Muscle layer of duodenum (tissue), 2 donors: ENCODE measurements at regions not wholly inside any gene's neighbourhood (a gene's known extent, or its start where the extent isn't known, plus 50 kb on each side); places are given as distances from the start of the nearest gene placed in this dataset.

Experiments
- H3K27ac ChIP-seq: one replicate; pipeline ENCODE4 v1.7.0; 2013; ENCODE audit warnings: mild to moderate bottlenecking, low read length
- H3K27me3 ChIP-seq: one replicate; pipeline ENCODE4 v1.7.0; 2013; ENCODE audit warnings: low read depth, mild to moderate bottlenecking, control low read depth, low read length
- H3K36me3 ChIP-seq, 2 donors: one replicate each; pipeline ENCODE4 v1.7.0; 2013; ENCODE audit warnings: low read length in 2 of 2, control low read depth in 1 of 2, mild to moderate bottlenecking in 1 of 2; ENCODE audit not compliant: insufficient read depth in 2 of 2, control insufficient read depth in 1 of 2
- H3K4me1 ChIP-seq, 2 donors: one replicate each; pipeline ENCODE4 v1.7.0; 2013; ENCODE audit warnings: low read length in 2 of 2, mild to moderate bottlenecking in 2 of 2, control low read depth in 1 of 2, moderate library complexity in 1 of 2; ENCODE audit not compliant: insufficient read depth in 2 of 2, control insufficient read depth in 1 of 2
- H3K4me3 ChIP-seq, 2 donors: one replicate each; pipeline ENCODE4 v1.7.0; 2013; ENCODE audit warnings: low read length in 2 of 2, low read depth in 1 of 2, mild to moderate bottlenecking in 1 of 2
- H3K9me3 ChIP-seq, 2 donors: one replicate each; pipeline ENCODE4 v1.7.0; 2013; ENCODE audit warnings: low read length in 2 of 2, control low read depth in 1 of 2, mild to moderate bottlenecking in 1 of 2; ENCODE audit not compliant: control insufficient read depth in 1 of 2
- donor health status: healthy.

DNA sequence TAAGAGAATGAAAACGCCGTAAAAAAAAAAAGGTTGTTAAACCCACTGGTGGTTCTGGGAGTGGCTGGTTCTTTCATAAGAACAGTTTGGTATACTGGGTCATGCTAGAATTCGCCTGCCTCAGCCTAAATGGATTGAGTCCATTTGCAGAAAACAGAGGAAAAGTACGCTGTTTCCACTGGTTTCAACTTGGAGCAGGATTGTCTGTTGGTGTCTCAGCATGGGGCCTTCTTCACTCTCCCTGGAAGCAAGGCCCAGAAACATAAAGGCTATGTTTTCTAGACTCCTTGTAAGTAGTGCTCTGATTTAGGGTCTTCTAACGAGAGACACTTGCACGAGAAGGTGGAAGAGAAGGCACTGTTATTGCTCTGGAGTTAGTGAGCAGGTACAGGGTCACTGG lies 116.9 kb upstream of the MTAP start:
- H3K4me3 ChIP-seq: no peak overlapping the region
- no peaks in the 10 kb centered on the region for H3K27me3 ChIP-seq
- no peak overlapping the region for H3K27ac ChIP-seq
- H3K36me3 ChIP-seq: peaks cover 0 to 3% of the 10 kb centered on the region in 2 donors
- peaks cover 0 to 7% of the 10 kb centered on the region in 2 donors for H3K4me1 ChIP-seq
- no peaks in the 10 kb centered on the region for H3K9me3 ChIP-seq

DNA sequence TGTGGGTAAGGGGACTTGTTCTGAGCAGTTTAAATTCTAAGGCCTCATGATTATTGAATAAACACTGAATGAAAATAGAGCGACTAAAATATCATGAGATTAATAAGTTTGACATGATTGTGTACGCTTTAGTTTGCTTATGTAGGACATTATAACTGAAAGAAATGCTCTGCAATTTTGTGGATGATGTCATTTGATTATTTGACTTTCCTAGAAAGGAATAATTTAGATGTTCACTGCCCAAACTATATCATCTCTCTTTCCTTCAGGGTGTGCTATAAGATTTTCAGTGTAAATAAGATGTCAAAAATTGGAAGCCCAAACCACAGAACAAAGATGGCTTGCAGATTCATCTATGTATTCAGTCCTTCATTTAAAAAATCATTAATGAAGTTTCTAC lies 115.7 kb upstream of the MTAP start:
- Histone ChIP-seq H3K27ac (no peak overlapping the region), H3K27me3 (no peaks in the 10 kb centered on the region)

DNA sequence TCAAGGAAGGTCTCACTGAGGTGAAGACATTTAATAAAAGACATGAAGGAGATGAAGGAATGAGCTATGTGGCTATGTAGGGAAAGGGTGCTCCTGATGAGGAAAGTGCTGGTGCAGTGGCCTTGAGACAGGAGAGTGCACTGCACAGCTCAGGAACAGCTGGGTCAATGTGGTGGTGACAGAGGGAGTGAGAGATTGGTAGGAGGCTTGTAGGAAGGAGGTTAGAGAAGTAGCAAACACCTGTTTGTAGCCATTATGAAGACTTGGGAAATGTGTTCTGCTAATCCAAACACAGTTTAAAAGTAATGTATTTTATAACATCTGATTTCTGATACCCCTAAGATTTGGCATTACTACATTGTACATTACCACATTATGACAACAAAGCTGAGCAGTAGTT lies 115.1 kb upstream of the MTAP start:
- H3K27me3 ChIP-seq: no peaks in the 10 kb centered on the region

More for the DNA sequence above, 115.7 kb upstream of the MTAP start:
- H3K4me3 ChIP-seq: no peak overlapping the region
- peaks cover 0 to 3% of the 10 kb centered on the region in 2 donors for H3K36me3 ChIP-seq
- H3K4me1 ChIP-seq: peaks cover 0 to 7% of the 10 kb centered on the region in 2 donors
- H3K9me3 ChIP-seq: no peaks in the 10 kb centered on the region

DNA sequence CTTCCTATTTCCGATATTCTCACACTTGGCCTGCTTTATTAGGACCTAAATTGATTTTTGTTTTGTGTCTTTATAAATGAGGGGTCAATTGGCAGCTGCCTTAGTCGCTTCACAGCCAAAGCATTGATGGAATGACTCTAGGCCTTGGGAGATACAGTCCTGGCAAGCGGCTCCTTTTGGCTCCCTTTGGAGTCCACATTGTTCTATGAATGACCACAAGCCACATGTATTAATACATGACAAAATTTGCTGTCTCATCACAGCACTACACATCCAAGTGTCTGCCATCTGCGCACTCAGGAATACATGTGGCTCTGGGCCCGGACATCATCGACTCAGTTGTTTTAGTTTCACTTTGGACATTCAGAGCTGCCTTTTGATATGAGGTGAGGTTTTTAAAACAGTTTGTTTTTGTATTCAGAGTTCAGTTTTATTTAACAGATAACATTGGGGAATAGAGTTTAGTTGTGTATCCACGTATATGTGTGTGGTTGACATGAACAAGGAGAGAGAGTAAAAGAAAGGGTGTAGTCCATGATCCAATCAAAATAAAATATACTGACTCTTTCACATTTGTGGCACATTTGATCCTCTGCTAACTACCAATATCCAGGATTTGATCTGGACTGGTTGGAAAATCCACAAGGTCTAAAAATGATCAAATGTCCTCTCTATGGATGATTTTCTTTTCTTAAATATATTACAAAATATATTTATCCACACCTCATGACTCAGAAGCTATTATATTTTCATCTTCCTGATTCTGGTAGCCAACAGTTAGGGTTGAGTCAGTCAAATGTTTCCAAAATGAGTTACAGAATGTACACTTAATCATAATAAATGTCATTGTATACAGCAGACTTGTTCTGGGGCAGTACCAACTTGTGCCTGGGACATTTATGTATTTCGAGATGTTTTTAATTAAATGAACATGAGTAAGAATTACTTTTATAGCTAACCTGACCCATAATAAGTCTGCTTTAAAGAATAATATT lies 114.0 kb upstream of the MTAP start:
- Histone ChIP-seq H3K4me3 (peak overlapping the region in 1 of 2 donors; percentile 5), H3K36me3 (peaks cover 0 to 3% of the 10 kb centered on the region in 2 donors), H3K9me3 (no peaks in the 10 kb centered on the region), H3K4me1 (peaks cover 0 to 7% of the 10 kb centered on the region in 2 donors), H3K27ac (no peak overlapping the region), H3K27me3 (no peaks in the 10 kb centered on the region)

More for the DNA sequence above, 115.1 kb upstream of the MTAP start:
- no peak overlapping the region for H3K4me3 ChIP-seq
- H3K36me3 ChIP-seq: peaks cover 0 to 3% of the 10 kb centered on the region in 2 donors
- H3K9me3 ChIP-seq: no peaks in the 10 kb centered on the region
- H3K4me1 ChIP-seq: peaks cover 0 to 7% of the 10 kb centered on the region in 2 donors
- no peak overlapping the region for H3K27ac ChIP-seq

DNA sequence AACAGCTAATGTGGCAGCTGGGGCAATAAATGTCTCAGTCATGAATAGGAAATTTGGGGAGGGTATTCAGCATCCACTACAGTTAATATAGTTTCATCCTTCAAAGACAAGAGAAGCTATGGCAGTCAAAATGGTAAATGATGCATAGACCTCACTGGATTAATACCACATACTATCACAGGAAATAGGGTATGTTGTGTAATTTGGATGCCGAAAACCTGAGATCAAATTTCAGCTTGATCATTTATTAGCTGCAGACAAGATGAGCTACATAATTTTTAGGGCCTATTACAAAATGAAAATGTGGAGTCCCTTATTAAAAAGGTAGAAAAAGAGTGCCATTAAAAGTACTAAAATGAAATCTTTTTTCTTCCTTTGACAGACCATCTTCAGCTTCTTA lies 112.6 kb upstream of the MTAP start:
- Histone ChIP-seq H3K9me3 (no peaks in the 10 kb centered on the region), H3K27ac (no peak overlapping the region), H3K27me3 (no peaks in the 10 kb centered on the region), H3K4me1 (peaks cover 0 to 7% of the 10 kb centered on the region in 2 donors), H3K36me3 (peaks cover 0 to 3% of the 10 kb centered on the region in 2 donors), H3K4me3 (no peak overlapping the region)

DNA sequence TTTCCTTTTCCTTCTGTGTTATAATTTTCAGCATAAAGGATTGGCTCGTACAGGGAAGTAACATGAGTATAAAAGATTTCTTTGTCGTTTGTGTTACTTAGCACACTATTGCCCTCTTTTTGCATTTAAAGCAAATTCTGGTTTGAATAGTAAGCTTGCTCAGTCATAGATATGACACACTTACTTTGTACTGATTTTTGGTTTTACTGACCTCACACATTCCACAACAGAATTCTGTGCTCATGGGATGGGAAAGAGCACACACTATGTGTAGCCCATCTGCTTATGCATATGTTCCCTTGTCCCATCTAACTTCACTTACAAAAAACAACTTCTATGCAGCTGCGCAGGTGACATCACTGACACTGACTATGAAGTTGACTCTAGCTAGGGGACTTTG lies 111.9 kb upstream of the MTAP start:
- peaks cover 0 to 2% of the 10 kb centered on the region in 2 donors for H3K4me1 ChIP-seq
- peaks cover 0 to 3% of the 10 kb centered on the region in 2 donors for H3K36me3 ChIP-seq
- no peak overlapping the region for H3K4me3 ChIP-seq
- peaks cover 0 to 2% of the 10 kb centered on the region in 2 donors for H3K9me3 ChIP-seq
- H3K27ac ChIP-seq: no peak overlapping the region
- no peaks in the 10 kb centered on the region for H3K27me3 ChIP-seq

DNA sequence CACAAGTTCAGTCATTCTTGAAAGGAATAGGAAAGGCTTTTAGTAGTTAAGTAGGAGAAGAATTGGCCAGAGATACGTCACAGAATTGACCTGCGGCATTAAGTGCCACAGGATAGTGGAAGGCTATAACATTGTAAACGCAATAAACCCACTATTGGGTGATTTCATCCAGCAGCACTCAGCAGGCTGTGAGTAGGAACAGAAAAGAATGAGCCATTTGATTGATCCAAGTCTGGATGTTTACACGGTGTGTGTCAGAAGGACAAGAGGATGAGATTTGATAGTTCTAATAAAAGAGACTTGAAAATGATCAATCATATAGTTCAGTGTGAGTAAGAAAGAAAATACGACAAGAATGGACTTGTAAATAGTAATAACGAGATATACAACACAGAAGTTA lies 110.0 kb upstream of the MTAP start:
- Histone ChIP-seq H3K27me3 (no peaks in the 10 kb centered on the region), H3K4me1 (no peaks in the 10 kb centered on the region), H3K9me3 (peaks cover 0 to 8% of the 10 kb centered on the region in 2 donors), H3K4me3 (no peak overlapping the region), H3K36me3 (peaks cover 0 to 3% of the 10 kb centered on the region in 2 donors), H3K27ac (no peak overlapping the region)

DNA sequence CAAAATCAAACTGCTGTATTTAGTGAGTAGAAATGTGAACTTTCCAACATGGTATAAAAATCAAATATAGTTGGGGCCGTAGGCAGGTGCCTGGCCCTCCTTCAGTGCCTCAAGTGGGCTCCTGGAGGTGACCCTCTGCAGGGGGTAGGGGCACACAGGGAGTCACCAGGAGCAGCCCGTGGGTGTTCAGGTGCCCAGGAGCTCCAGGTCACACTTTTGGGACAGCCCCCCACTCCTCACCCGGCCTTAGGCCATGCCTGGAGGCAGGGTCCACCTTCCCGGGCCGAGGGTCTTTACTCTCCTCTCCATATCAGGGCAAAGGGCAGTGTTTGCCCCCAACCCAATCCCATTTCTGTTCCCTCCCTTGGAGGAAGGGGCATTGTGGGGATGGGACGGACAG lies 108.0 kb upstream of the MTAP start:
- H3K9me3 ChIP-seq: peaks cover 0 to 8% of the 10 kb centered on the region in 2 donors
- H3K4me1 ChIP-seq: no peaks in the 10 kb centered on the region
- no peaks in the 10 kb centered on the region for H3K36me3 ChIP-seq
- no peak overlapping the region for H3K27ac ChIP-seq
- no peaks in the 10 kb centered on the region for H3K27me3 ChIP-seq
- H3K4me3 ChIP-seq: no peak overlapping the region

DNA sequence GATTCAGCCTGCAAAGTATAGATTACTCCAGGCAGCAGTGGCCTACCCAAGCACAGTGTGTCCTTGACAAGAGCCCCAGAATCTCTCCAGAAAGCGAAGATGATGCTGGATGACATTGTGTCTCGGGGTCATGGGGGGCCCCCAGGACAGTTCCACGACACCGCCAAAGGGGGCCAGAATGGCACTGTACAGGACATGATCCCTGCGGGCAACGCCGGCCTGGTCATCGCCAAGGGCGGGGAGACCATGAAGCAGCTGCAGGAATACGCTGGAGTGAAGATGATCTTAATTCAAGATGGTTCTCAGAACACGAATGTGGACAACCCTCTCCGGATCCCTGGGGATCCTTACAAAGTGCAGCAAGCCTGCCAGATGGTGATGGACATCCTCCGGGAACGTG lies 107.0 kb upstream of the MTAP start:
- H3K9me3 ChIP-seq: peaks cover 0 to 8% of the 10 kb centered on the region in 2 donors
- no peak overlapping the region for H3K4me3 ChIP-seq
- H3K4me1 ChIP-seq: no peaks in the 10 kb centered on the region
- no peaks in the 10 kb centered on the region for H3K27me3 ChIP-seq
- no peak overlapping the region for H3K27ac ChIP-seq
- H3K36me3 ChIP-seq: no peaks in the 10 kb centered on the region

DNA sequence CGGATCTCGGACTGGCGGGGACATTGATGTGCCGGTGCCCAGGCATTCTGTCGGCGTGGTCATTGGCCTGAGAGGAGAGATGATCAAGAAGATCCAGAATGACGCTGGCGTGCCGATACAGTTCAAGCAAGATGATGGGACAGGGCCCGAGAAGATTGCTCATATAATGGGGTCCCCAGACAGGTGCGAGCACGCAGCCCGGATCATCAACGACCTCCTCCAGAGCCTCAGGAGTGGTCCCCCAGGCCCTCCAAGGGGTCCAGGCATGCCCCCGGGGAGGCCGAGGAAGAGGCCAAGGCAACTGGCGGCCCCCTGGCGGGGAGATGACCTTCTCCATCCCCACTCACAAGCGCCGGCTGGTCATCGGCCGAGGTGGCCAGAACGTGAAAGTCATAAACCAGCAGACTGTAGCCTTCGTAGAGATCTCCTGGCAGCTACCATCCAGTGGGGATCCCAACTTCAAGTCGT lies 106.5 kb upstream of the MTAP start:
- no peak overlapping the region for H3K4me3 ChIP-seq
- H3K9me3 ChIP-seq: peaks cover 0 to 8% of the 10 kb centered on the region in 2 donors
- H3K4me1 ChIP-seq: no peaks in the 10 kb centered on the region
- H3K27ac ChIP-seq: no peak overlapping the region
- no peaks in the 10 kb centered on the region for H3K27me3 ChIP-seq
- no peaks in the 10 kb centered on the region for H3K36me3 ChIP-seq

DNA sequence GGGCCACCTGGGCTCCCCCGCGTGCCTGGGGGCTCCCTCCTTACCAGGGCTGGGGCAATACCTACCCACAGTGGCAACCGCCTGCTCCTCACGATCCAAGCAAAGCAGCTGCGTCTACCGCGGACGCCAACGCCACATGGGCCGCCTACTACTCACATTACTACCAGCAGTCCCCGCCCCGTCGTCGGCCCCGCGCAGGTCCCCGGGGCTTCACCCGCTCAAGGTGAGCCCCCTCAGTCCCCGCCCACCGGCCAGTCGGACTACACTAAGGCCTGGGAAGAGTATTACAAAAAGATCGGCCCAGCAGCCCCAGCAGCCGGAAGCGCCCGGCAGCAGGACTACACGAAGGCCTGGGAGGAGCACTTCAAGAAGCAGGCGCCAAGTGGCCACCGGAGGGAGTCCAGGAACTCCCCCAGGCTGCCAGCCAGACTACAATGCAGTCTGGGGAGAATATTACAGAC lies 106.0 kb upstream of the MTAP start:
- Histone ChIP-seq H3K4me3 (no peak overlapping the region), H3K36me3 (no peaks in the 10 kb centered on the region), H3K27me3 (no peaks in the 10 kb centered on the region), H3K27ac (no peak overlapping the region), H3K9me3 (peaks cover 0 to 8% of the 10 kb centered on the region in 2 donors), H3K4me1 (no peaks in the 10 kb centered on the region)
